Activated T-cell treated with anti-CD3 and anti-CD28 coated beads, Interleukin-2, amount 50 U/mL, for 72 hours (primary cell): ENCODE measurements at regions not wholly inside any gene's neighbourhood (a gene's known extent, or its start where the extent isn't known, plus 50 kb on each side); places are given as distances from the start of the nearest gene placed in this dataset.

ENCODE experiments used
- ATAC-seq, 2 donors: fragments of 150-1000 bp; cut with Tn5 transposase; replicated peaks in 1 of 2; 2 replicates each; pipeline ENCODE4 v1.10.0; 2021; ENCODE audit warnings: moderate library complexity in 2 of 2, mild to moderate bottlenecking in 1 of 2
- DNase-seq, 2 donors: peaks; one replicate each; pipeline ENCODE4 v3.0.0; 2021 to 2022; ENCODE audit warnings: mixed read lengths in 1 of 2
- H3K27ac Mint-ChIP-seq: one replicate; pipeline ENCODE4 v1.8.0; 2022; ENCODE audit warnings: mild to moderate bottlenecking, moderate library complexity, mixed read lengths
- H3K27me3 Mint-ChIP-seq: one replicate; pipeline ENCODE4 v1.8.0; 2022; ENCODE audit warnings: low read depth, mixed read lengths
- H3K36me3 Mint-ChIP-seq, 2 donors: one replicate each; pipeline ENCODE4 v1.8.0; 2022; ENCODE audit warnings: mixed read lengths in 2 of 2, mild to moderate bottlenecking in 1 of 2; ENCODE audit not compliant: insufficient read depth in 2 of 2
- H3K4me1 Mint-ChIP-seq: one replicate; pipeline ENCODE4 v1.8.0; 2022; ENCODE audit warnings: low read depth, mixed read lengths
- H3K4me3 Mint-ChIP-seq, 2 donors: one replicate each; pipeline ENCODE4 v1.8.0; 2022; ENCODE audit warnings: mild to moderate bottlenecking in 2 of 2, mixed read lengths in 2 of 2, moderate library complexity in 2 of 2
- H3K9me3 Mint-ChIP-seq, 2 donors: one replicate each; pipeline ENCODE4 v1.8.0; 2022; ENCODE audit warnings: mixed read lengths in 2 of 2

DNA sequence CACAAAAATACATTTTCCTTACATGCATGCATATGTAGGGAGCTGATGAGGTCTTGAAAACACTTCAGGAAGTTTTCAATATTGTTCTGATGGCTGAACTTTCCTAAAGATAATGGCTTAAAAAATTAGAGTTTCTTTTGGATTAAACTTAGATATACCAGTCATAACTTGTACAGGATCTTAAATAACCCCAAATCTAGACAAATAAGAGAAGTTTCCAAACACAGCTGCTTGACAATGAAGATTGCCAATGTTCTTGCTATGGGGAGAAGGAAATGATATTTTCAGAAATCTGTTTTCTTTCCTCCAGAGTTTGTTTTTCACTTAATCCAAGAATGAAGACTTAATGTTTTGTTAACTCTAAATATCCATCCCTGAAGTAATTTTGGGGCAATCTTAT is 54.6 kb upstream of the SPTBN1 start:
- Mint-ChIP-seq H3K4me1 (no peaks in the 10 kb centered on the region), H3K4me3 (no peak overlapping the region), H3K9me3 (no peaks in the 10 kb centered on the region), H3K27ac (no peak overlapping the region), H3K27me3 (no peaks in the 10 kb centered on the region), H3K36me3 (no peaks in the 10 kb centered on the region)
- no peak for DNase-seq
- no peak for ATAC-seq

DNA sequence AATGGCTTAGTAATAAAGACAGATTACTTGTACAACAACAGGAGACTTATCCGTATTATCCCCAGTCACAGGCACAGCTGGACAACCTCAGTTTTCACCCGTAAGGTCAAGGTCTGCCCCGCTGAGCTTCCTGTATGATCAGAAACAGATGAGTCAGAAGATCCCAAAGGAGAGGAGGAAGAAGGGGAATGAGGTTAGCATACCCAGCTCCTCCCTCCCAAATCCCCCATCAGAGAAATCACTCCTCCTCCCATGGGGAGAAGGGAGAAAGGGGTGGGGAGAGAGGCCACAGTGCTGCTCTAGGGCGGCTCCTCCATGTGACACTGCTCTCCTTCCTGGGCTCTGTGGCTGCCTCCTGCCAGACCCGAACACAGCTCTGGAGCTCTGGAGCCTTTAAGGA is 53.8 kb upstream of the SPTBN1 start:
- ATAC-seq (no peak), DNase-seq (no peak)
- Mint-ChIP-seq H3K36me3 (no peaks in the 10 kb centered on the region), H3K27ac (no peak overlapping the region), H3K9me3 (no peaks in the 10 kb centered on the region), H3K4me1 (no peaks in the 10 kb centered on the region), H3K27me3 (no peaks in the 10 kb centered on the region), H3K4me3 (no peak overlapping the region)

DNA sequence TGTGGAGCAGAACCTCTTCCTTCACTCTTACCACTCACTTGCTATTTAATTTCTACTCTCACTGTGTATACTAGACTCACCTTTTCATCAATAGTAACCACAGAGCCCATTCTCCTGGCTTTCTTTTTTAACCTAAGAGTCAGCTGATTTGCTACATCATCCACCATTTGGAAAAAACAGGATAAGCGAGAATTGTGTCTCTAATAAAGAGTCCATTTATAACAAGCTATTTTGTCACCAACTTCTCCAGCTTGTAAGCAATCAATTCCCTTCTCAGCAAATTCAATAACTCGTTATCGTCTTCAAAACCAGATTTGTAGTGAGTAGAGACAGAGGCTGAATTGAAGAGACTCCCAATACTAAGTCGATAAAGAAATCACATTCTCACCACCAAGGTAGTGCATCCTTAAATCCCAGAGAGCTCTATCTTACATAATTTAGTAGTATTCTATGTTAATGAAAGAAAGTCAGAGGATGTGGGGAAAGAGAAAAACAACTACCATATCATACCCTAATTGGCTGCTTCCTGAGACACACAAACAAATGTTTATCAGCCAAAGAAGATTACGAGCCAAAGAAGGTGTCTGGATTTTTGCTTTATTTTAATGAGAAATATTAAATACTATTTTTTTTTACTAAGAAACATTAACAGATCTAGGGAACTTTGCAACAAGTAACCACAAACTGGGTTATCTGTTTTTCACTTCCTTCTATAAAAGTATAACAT is 52.5 kb upstream of the SPTBN1 start:
- no peak for DNase-seq
- Mint-ChIP-seq H3K4me1 (no peaks in the 10 kb centered on the region), H3K36me3 (no peaks in the 10 kb centered on the region), H3K9me3 (no peaks in the 10 kb centered on the region), H3K27ac (no peak overlapping the region), H3K27me3 (no peaks in the 10 kb centered on the region), H3K4me3 (no peak overlapping the region)
- ATAC-seq, result no peak

DNA sequence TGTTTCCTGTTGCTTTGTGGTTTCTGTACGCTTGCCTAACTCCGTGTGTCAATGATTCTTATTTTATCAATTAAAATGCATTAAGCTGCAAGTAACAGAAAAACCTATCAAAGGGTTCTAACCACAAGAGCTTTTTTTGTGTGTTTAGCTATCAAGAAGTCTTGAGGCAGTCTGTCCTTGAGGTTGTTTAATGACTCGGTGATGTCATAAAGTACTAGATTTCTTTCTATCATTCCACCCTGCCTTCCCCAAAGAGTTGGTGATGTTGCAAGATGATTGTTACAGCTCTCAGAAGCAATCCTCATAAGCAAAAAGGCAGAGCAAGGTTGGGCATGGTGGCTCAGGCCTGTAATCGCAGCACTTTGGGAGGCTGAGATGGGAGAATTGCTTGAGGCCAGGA is 51.9 kb upstream of the SPTBN1 start:
- Mint-ChIP-seq H3K4me3 (no peak overlapping the region), H3K4me1 (no peaks in the 10 kb centered on the region), H3K27me3 (no peaks in the 10 kb centered on the region)

DNA sequence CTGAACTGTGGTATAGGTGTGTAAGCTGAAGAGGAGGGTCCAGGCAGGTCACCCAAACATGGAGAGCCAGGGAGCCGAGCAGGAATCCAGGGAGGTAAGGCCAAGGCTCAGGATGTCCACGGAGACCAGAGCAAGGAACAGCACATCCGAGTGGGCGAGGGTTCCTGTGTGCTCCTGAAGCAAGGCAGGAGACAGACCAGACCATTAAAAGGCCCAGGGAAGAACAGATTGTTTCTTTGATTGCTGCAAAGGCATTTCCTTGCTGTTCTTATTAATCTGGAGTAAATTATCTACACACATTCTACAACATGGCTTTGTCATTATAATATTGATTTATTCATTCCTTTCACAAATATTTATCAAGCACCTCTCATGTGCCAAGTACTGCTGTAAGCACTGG is 50.1 kb upstream of the SPTBN1 start:
- ATAC-seq (no peak), DNase-seq (no peak)
- H3K9me3 Mint-ChIP-seq, result no peaks in the 10 kb centered on the region
- peaks cover 3% of the 10 kb centered on the region for H3K27me3 Mint-ChIP-seq
- no peak overlapping the region for H3K27ac Mint-ChIP-seq
- H3K4me1 Mint-ChIP-seq, result no peaks in the 10 kb centered on the region
- no peaks in the 10 kb centered on the region for H3K36me3 Mint-ChIP-seq
- no peak overlapping the region for H3K4me3 Mint-ChIP-seq

More for the DNA sequence above, 51.9 kb upstream of the SPTBN1 start:
- Mint-ChIP-seq H3K27ac (peak overlapping the region; percentile 31), H3K36me3 (no peaks in the 10 kb centered on the region), H3K9me3 (no peaks in the 10 kb centered on the region)
- ATAC-seq (no peak), DNase-seq (no peak)
